ENCODE measurements at regions not wholly inside any gene's neighbourhood (a gene's known extent, or its start where the extent isn't known, plus 50 kb on each side); places are given as distances from the start of the nearest gene placed in this dataset.

DNA sequence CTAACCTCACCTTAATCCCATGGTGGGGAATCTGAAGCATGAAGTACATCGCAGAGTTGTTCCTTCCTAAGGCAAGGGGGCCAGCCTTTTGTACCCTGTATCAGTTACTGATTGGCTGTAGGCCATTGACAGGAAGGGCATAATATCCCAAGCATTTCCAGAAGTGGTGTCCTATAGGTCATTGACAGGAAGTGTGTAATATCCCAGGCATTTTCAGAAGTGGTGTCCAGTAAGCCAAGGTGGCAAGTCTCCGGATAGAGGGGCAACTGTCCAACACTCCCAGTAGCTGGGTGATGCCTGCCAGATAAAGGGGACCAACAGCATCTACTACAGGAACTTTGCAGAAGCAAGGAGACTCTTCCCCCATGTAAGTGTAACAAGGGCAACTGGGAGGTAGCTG is 52.1 kb upstream of the MYRIP start:
- ChIA-PET CTCF (ENCODE audit: low intra/inter-chr PET ratio) (no interaction called here), POLR2A (interaction anchor here (0.5 to 1.0 kb wide), 2 partner anchors 10 to 305 kb away, joined by 3 to 4 read pairs; no protein-coding TSS in a partner anchor)
- no peak overlapping the region for H3K9ac ChIP-seq (ENCODE audit: insufficient read depth in 1 of 2, low read depth in 2 of 2, low read length in 2 of 2)
- no peak overlapping the region for H3K4me2 ChIP-seq (ENCODE audit: insufficient read depth, low read length)
- FAIRE-seq (no peak), DNase-seq (ENCODE audit: extremely low read depth in 1 of 4, low spot score in 3 of 4) (no peak), ATAC-seq (no peak)
- no peaks in the 10 kb centered on the region for H3K9me3 ChIP-seq (replicated peaks; ENCODE audit: control insufficient read depth, insufficient read depth, low read depth, low read length)
- H3K9me1 ChIP-seq (ENCODE audit: control insufficient read depth, insufficient read depth, low read length): no peaks in the 10 kb centered on the region
- intact Hi-C loops (cut with micrococcal nuclease) (no loop called here), in situ Hi-C loops (cut with MboI) (no loop called here)
- H3K4me3 ChIP-seq: no peak overlapping the region
- no peaks in the 10 kb centered on the region for H4K20me1 ChIP-seq (replicated peaks; ENCODE audit: control insufficient read depth, insufficient read depth, low read length)
- BruUV-seq (replicated peaks): no TSS peak
- H3K79me2 ChIP-seq (ENCODE audit: control insufficient read depth, insufficient read depth, low read length): no peaks in the 10 kb centered on the region
- no peak overlapping the region for H2AFZ ChIP-seq (ENCODE audit: low read depth, low read length)
- H3K4me1 ChIP-seq (replicated peaks in 1 of 2; ENCODE audit: control insufficient read depth in 2 of 2, insufficient read depth in 2 of 2, low read length in 2 of 2): no peaks in the 10 kb centered on the region; a peak in 1 of 5 replicates
- H3K27ac ChIP-seq (ENCODE audit: extremely low read depth, low read depth, low read length): no peak overlapping the region
- TF ChIP-seq MLX (CRISPR knock-in tag; conservative IDR thresholded peaks at IDR 0.05) (no peak), RHOXF2B (CRISPR knock-in tag; conservative IDR thresholded peaks at IDR 0.05) (no peak), CREM (IDR thresholded peaks at IDR 0.05; ENCODE audit: low read depth) (no peak), CTBP1 (IDR thresholded peaks at IDR 0.05; ENCODE audit: borderline replicate concordance) (no peak), CC2D1A (IDR thresholded peaks at IDR 0.05) (no peak)
- TF ChIP-seq, protein P1, sequence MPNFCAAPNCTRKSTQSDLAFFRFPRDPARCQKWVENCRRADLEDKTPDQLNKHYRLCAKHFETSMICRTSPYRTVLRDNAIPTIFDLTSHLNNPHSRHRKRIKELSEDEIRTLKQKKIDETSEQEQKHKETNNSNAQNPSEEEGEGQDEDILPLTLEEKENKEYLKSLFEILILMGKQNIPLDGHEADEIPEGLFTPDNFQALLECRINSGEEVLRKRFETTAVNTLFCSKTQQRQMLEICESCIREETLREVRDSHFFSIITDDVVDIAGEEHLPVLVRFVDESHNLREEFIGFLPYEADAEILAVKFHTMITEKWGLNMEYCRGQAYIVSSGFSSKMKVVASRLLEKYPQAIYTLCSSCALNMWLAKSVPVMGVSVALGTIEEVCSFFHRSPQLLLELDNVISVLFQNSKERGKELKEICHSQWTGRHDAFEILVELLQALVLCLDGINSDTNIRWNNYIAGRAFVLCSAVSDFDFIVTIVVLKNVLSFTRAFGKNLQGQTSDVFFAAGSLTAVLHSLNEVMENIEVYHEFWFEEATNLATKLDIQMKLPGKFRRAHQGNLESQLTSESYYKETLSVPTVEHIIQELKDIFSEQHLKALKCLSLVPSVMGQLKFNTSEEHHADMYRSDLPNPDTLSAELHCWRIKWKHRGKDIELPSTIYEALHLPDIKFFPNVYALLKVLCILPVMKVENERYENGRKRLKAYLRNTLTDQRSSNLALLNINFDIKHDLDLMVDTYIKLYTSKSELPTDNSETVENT (CRISPR knock-in tag; IDR thresholded peaks at IDR 0.05): no peak
- H3K27me3 ChIP-seq (ENCODE audit: control insufficient read depth in 2 of 2, insufficient read depth in 2 of 2, low read length in 2 of 2): no peaks in the 10 kb centered on the region
- no peaks in the 10 kb centered on the region for H3K36me3 ChIP-seq (ENCODE audit: control insufficient read depth, insufficient read depth, low read length)
- WGBS (ENCODE audit: insufficient coverage, low coverage, missing lambda C conversion rate): 4% methylated on average over 2 of the region's 2 CpGs

Measured in K562 (cell line).